Fibroblast of villous mesenchyme (primary cell): ENCODE measurements at regions not wholly inside any gene's neighbourhood (a gene's known extent, or its start where the extent isn't known, plus 50 kb on each side); places are given as distances from the start of the nearest gene placed in this dataset.

Experiments
- DNase-seq: peaks from one replicate; pipeline ENCODE4 v3.0.0-alpha.2; 2010; ENCODE audit warnings: low read depth
- H3K4me3 ChIP-seq: 2 replicates; pipeline ENCODE4 v1.5.1; 2011; ENCODE audit warnings: low read depth, mild to moderate bottlenecking, low read length
- TF ChIP-seq, protein P1 (sequence below): IDR thresholded peaks from 2 replicates; pipeline ENCODE4 v1.5.1; 2012; ENCODE audit warnings: low read depth, mild to moderate bottlenecking, low read length; ENCODE audit not compliant: insufficient read depth

DNA sequence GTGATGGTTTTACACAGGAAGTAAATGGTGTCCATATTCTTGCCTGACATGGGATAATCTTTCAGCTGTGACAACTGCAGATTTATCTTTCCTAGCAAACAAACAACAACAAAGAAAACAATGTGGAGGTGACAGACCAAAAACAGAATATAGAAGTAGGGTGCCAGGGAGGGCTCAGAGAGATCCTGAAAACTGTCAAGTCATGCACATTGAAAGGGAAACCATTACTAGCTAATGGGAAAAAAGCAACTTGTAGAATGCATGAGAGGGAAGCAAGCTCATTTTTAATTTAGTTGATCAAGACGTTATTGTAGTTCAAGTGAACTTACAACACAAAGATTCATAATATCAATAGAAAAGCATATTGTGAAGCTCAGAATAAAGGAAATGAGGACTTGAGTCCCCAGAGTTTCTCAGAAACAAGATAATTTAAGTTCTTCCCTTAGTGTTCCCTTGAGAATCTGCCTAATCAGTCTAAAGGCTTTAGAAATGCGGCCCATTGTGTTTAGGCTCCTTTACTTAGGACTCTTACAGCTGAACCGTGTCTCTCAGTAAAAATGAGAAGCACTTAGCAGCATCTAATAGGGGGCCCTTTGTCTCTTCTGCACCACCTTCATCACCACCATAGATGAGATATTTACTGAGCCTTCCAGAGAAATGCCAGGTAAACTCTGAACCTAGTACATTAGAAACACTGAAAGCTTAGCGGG lies 115.6 kb upstream of the CADPS start:
- no peak for DNase-seq
- H3K4me3 ChIP-seq = no peak overlapping the region
- TF ChIP-seq, protein P1, sequence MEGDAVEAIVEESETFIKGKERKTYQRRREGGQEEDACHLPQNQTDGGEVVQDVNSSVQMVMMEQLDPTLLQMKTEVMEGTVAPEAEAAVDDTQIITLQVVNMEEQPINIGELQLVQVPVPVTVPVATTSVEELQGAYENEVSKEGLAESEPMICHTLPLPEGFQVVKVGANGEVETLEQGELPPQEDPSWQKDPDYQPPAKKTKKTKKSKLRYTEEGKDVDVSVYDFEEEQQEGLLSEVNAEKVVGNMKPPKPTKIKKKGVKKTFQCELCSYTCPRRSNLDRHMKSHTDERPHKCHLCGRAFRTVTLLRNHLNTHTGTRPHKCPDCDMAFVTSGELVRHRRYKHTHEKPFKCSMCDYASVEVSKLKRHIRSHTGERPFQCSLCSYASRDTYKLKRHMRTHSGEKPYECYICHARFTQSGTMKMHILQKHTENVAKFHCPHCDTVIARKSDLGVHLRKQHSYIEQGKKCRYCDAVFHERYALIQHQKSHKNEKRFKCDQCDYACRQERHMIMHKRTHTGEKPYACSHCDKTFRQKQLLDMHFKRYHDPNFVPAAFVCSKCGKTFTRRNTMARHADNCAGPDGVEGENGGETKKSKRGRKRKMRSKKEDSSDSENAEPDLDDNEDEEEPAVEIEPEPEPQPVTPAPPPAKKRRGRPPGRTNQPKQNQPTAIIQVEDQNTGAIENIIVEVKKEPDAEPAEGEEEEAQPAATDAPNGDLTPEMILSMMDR = no peak

DNA sequence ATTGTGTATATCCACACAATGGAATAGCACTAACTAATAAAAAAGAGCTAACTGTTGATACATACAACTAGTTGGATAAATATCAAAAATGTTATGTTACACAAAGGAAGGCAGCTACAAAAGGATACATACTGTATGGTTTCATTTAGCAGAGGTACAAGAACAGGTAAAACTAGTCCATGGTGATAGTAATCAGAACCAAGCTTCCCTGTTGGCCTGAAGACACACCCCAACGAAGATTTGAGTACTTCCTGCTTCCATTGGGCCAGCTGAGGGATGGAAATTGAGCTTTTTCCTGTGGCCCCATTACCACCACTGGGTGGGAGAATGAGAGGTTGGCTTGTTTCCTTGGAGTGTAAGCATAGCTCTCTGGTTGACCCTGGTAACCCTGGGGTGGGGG lies 117.3 kb upstream of the CADPS start:
- TF ChIP-seq, protein P1 = no peak
- DNase-seq = no peak
- no peak overlapping the region for H3K4me3 ChIP-seq

DNA sequence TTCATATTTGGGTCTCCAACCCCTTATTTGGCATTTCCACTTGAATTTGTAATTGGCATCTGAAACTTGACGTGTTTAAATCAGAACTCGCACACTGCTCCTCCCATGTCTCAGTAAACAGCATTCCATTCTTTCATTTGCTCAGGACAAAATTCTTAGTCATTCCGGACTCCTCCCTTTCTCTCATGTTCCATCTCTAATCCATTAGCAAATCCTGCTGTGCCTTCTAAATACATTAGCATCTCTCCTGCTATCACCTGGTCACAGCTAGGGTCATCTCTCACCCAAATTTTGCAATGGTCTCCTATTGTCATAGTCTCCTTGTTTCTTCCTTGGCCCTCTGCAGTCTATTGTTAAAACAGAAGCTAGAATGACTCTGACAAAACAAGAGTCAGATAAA lies 119.9 kb upstream of the CADPS start:
- H3K4me3 ChIP-seq = no peak overlapping the region
- no peak for DNase-seq
- TF ChIP-seq, protein P1 = no peak

DNA sequence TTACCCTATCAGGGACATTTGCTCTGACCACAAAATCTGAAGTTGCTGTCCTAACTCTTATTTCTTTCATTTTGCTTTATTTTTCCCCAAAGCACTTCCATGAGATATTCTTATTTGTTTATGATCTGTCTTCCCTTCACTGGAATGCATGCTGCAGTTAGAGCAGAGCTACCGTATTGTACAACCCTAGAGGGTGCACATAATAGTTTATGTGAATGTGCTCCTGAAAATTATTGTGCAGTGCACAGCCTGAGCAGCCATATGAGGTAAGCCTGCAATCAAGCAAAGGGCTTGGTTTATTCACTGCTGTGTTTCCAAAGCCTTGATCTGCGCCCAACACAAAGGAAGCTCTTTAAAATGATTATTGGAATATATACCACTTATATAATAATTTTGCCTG lies 120.3 kb upstream of the CADPS start:
- TF ChIP-seq, protein P1 = no peak
- no peak for DNase-seq
- H3K4me3 ChIP-seq = no peak overlapping the region

DNA sequence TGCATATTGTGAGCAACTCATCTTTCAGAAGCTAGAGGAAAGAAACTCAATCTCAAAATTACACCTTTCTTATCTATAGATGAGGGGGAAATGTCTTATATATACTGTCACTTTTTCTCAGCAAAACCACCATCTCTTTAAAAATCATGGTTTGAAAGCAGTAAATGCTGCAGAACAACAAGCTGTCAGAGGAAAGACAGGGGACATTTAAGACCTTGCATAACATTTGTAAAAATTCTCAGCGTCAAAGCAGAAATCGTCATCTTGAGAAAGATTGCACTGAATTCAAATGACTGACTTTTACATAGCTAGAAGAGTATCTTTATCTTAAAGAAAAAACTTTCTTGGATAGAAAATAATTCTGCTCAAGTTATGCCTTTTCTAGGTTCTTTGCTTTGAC lies 122.2 kb upstream of the CADPS start:
- no peak for DNase-seq
- TF ChIP-seq, protein P1 = no peak
- H3K4me3 ChIP-seq = no peak overlapping the region

DNA sequence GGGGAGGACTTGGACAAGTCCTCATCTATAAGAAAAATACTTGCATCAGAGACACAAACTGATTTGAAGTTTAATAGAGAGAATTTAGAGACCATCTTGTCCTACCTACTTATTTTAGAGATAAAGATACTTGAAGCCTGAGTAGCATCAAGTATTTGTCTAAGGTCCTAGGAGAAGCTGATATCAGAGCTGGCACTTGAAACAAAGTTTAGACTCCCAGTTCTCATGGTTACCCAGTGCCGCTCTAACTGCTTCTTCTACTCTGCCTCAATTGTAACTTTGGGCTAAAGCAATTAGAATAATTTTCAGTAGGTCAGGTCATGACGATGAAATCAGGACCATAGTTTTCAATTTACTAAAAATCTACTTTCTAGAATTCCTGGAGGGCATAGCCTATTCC lies 123.9 kb upstream of the CADPS start:
- no peak for DNase-seq
- TF ChIP-seq, protein P1 = no peak
- no peak overlapping the region for H3K4me3 ChIP-seq

DNA sequence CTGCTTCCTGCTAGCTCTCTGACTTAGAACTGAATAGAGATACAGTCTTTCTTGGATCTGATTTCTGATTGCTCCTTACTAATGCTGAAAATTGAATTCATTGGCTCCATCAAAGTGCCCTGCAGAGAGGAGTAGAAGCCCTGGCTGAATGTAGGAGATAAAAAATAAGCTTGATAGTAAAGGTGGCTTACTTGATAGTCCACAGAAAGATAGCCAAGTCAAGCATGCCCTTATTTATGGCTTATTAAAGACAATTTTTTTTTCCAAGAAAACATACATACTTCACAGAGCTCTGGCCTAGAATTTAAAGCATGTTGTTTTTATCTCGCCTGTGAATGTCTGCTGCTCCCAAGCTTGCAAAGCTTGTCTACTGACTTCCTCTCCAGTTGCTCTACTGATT lies 124.6 kb upstream of the CADPS start:
- DNase-seq = no peak
- TF ChIP-seq, protein P1 = no peak

More for the DNA sequence above, 124.6 kb upstream of the CADPS start:
- no peak overlapping the region for H3K4me3 ChIP-seq
